ENCODE measurements at regions not wholly inside any gene's neighbourhood (a gene's known extent, or its start where the extent isn't known, plus 50 kb on each side); places are given as distances from the start of the nearest gene placed in this dataset.

DNA sequence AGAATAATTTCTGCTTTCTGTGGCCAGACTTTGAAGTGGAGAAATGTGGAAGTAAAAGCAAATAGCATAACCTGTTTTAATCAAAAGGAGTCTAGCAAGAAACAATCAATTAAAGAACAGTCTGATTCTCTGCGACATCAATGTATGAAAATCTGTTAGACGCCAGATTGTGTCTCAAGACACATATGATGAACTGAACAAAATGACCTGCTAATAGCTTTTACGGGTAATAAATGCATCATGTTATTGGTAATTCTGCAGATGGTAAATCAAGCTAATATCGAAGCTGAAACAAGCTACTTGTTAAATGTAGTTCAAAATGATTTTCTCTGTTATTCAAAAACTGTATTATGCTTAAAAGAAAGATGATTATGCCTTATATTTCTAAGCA is 208.5 kb upstream of the FIGN start:
- TF ChIP-seq, protein P1, sequence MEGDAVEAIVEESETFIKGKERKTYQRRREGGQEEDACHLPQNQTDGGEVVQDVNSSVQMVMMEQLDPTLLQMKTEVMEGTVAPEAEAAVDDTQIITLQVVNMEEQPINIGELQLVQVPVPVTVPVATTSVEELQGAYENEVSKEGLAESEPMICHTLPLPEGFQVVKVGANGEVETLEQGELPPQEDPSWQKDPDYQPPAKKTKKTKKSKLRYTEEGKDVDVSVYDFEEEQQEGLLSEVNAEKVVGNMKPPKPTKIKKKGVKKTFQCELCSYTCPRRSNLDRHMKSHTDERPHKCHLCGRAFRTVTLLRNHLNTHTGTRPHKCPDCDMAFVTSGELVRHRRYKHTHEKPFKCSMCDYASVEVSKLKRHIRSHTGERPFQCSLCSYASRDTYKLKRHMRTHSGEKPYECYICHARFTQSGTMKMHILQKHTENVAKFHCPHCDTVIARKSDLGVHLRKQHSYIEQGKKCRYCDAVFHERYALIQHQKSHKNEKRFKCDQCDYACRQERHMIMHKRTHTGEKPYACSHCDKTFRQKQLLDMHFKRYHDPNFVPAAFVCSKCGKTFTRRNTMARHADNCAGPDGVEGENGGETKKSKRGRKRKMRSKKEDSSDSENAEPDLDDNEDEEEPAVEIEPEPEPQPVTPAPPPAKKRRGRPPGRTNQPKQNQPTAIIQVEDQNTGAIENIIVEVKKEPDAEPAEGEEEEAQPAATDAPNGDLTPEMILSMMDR (IDR thresholded peaks at IDR 0.05): no peak
- TF ChIP-seq POLR2A (IDR thresholded peaks at IDR 0.05): no peak

All from testis (tissue), 2 donors.